Activated CD8-positive, alpha-beta memory T cell treated with anti-CD3 and anti-CD28 coated beads for 36 hours (primary cell): ENCODE measurements at regions not wholly inside any gene's neighbourhood (a gene's known extent, or its start where the extent isn't known, plus 50 kb on each side); places are given as distances from the start of the nearest gene placed in this dataset.
"Not testable (repeated sequence)": the region's sequence is repeated elsewhere in the genome, so short reads cannot be mapped to it uniquely, and the experiment has no call there.

ENCODE experiments used
- CTCF ChIA-PET: fragments of 350-600 bp; sonication (Branson Sonifier 250); formaldehyde crosslinking; loops from one replicate; lab custom pipeline; 2021; ENCODE audit warnings: antibody characterized with exemption; lab: Charles Lee
- POLR2A ChIA-PET: fragments of 350-600 bp; sonication (Branson Sonifier 250); formaldehyde crosslinking; loops from one replicate; lab custom pipeline; 2021; ENCODE audit warnings: antibody characterized with exemption; lab: Charles Lee

- ChIA-PET POLR2A (no interaction called here), CTCF (no interaction called here)
Measured at GRCh38 chr4:67342291-67342690, 203.0 kb downstream of the CENPC start.

GRCh38 chr4:67333664-67334063 is 211.6 kb downstream of the CENPC start:
- ChIA-PET CTCF (no interaction called here), POLR2A (no interaction called here)

- ChIA-PET POLR2A (no interaction called here), CTCF (no interaction called here)
Measured at GRCh38 chr4:67332627-67333026, 212.7 kb downstream of the CENPC start.

GRCh38 chr4:67328393-67328792 is 216.9 kb downstream of the CENPC start:
- CTCF ChIA-PET: no interaction called here
- POLR2A ChIA-PET: no interaction called here

GRCh38 chr4:67328018-67328278 is 217.4 kb downstream of the CENPC start:
- ChIA-PET CTCF (no interaction called here), POLR2A (no interaction called here)

GRCh38 chr4:67327245-67328017 is 217.9 kb downstream of the CENPC start:
- CTCF ChIA-PET: interaction anchor here (1.0 kb wide), 1 partner anchor 240 kb away, joined by 3 read pairs; no protein-coding TSS in a partner anchor
- POLR2A ChIA-PET: no interaction called here

- ChIA-PET POLR2A (no interaction called here), CTCF (no interaction called here)
Measured at GRCh38 chr4:67325791-67326190, 219.5 kb downstream of the CENPC start.

GRCh38 chr4:67320645-67321044 is 224.7 kb downstream of the CENPC start:
- ChIA-PET POLR2A (no interaction called here), CTCF (no interaction called here)

GRCh38 chr4:67319607-67320006 is 225.7 kb downstream of the CENPC start:
- CTCF ChIA-PET, POLR2A ChIA-PET: not testable (repeated sequence)

- CTCF ChIA-PET, POLR2A ChIA-PET: not testable (repeated sequence)
Measured at GRCh38 chr4:67300497-67301185, 244.7 kb downstream of the CENPC start.

GRCh38 chr4:67292636-67293035 is 252.7 kb downstream of the CENPC start:
- CTCF ChIA-PET: no interaction called here
- POLR2A ChIA-PET: no interaction called here

GRCh38 chr4:67292045-67292444 is 253.3 kb downstream of the CENPC start:
- POLR2A ChIA-PET: no interaction called here
- CTCF ChIA-PET: no interaction called here

- CTCF ChIA-PET: no interaction called here
- POLR2A ChIA-PET: no interaction called here
Measured at GRCh38 chr4:67291644-67292043, 253.7 kb downstream of the CENPC start.

- ChIA-PET POLR2A (no interaction called here), CTCF (no interaction called here)
Measured at GRCh38 chr4:67288964-67289363, 256.3 kb downstream of the CENPC start.

- CTCF ChIA-PET: no interaction called here
- POLR2A ChIA-PET: no interaction called here
Measured at GRCh38 chr4:67286724-67287123, 258.6 kb downstream of the CENPC start.

- ChIA-PET CTCF (no interaction called here), POLR2A (no interaction called here)
Measured at GRCh38 chr4:67282749-67283148, 262.6 kb downstream of the CENPC start.

GRCh38 chr4:67275179-67275750 is 270.0 kb downstream of the CENPC start:
- CTCF ChIA-PET: no interaction called here
- POLR2A ChIA-PET: no interaction called here

GRCh38 chr4:67274671-67275070 is 270.6 kb downstream of the CENPC start:
- POLR2A ChIA-PET, CTCF ChIA-PET: not testable (repeated sequence)

GRCh38 chr4:67273666-67274065 is 271.6 kb downstream of the CENPC start:
- CTCF ChIA-PET: no interaction called here

GRCh38 chr4:67261971-67262370 is 283.3 kb downstream of the CENPC start:
- CTCF ChIA-PET: no interaction called here
- POLR2A ChIA-PET: no interaction called here

More at GRCh38 chr4:67273666-67274065, 271.6 kb downstream of the CENPC start:
- POLR2A ChIA-PET: no interaction called here
